ENCODE measurements at regions not wholly inside any gene's neighbourhood (a gene's known extent, or its start where the extent isn't known, plus 50 kb on each side); places are given as distances from the start of the nearest gene placed in this dataset.

DNA sequence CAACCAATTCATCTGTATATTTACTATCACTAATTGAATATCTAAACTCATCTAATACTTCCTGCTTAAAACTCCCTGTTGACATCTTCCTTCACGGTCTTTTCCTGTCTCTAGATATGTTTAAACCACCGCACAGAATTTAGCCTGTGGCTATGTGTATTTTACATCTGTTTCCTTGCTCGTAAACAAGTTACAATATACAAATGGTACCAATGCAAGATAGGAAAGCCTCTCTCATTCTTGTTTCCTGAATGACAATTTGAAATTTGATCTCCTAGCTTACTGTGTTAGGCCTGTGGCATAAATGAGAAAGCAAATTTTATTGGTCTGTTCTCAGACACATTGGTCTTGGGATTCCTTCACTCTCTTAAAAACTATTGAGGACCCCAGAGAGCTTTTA lies 89.7 kb upstream of the PCDH7 start (continued):
- TF ChIP-seq SYNCRIP (IDR thresholded peaks at IDR 0.05; ENCODE audit: insufficient read depth, low read depth, low read length) (no peak), RFXAP (CRISPR knock-in tag; IDR thresholded peaks at IDR 0.05; ENCODE audit: borderline replicate concordance) (no peak)

DNA sequence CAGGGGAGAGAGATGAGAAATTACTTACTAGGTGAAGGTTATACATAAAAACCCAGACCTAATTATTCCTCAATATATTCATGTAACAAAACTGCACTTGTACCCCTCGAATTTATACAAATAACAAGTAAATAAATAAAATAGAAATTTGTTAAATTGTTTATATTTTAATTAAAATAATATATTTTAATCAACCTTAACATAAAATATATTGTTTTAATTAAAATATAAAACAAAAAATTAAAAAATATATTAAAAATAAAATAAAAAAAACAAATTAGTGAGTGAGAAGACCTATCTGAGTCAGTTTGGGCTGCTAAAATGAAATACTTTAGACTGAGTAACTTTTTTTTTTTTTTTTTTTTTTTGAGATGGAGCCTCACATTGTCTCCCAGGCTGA lies 87.4 kb upstream of the PCDH7 start:
- Histone ChIP-seq H4K20me1 (ENCODE audit: insufficient read depth, low read length) (no peaks in the 10 kb centered on the region), H3K4me3 (replicated peaks in 1 of 3; ENCODE audit: insufficient read depth in 1 of 3, low read depth in 2 of 3, low read length in 3 of 3) (no peak overlapping the region), H3K9ac (ENCODE audit: insufficient read depth, low read depth, low read length) (no peak overlapping the region), H3K27me3 (ENCODE audit: control insufficient read depth in 1 of 2, insufficient read depth in 2 of 2, low read length in 2 of 2) (no peaks in the 10 kb centered on the region), H3K79me2 (ENCODE audit: insufficient read depth, low read length) (no peaks in the 10 kb centered on the region), H3K4me2 (ENCODE audit: low read depth, low read length) (no peak overlapping the region), H3K27ac (ENCODE audit: extremely low read length, insufficient read depth, low read length) (no peak overlapping the region), H3K36me3 (replicated peaks in 1 of 2; ENCODE audit: control insufficient read depth in 1 of 2, insufficient read depth in 2 of 2, low read length in 2 of 2) (no peaks in the 10 kb centered on the region), H2AFZ (ENCODE audit: low read length) (no peak overlapping the region), H3K9me3 (ENCODE audit: low read length) (peaks cover 57% of the 10 kb centered on the region), H3K4me1 (ENCODE audit: insufficient read depth, low read length) (no peaks in the 10 kb centered on the region)
- WGBS (ENCODE audit: low lambda C conversion rate): 4% methylated on average over 1 of the region's 1 CpG
- no peak for FAIRE-seq
- in situ Hi-C loops (cut with HindIII; ENCODE audit: extremely low pct_ligation_motif_present, low pct_unique_long_range_greater_than_20kb): no loop called here
- ChIA-PET CTCF (ENCODE audit: low intra/inter-chr PET ratio, low total read pairs) (no interaction called here), POLR2A (no interaction called here)
- TF ChIP-seq, protein P1, sequence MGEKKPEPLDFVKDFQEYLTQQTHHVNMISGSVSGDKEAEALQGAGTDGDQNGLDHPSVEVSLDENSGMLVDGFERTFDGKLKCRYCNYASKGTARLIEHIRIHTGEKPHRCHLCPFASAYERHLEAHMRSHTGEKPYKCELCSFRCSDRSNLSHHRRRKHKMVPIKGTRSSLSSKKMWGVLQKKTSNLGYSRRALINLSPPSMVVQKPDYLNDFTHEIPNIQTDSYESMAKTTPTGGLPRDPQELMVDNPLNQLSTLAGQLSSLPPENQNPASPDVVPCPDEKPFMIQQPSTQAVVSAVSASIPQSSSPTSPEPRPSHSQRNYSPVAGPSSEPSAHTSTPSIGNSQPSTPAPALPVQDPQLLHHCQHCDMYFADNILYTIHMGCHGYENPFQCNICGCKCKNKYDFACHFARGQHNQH (CRISPR knock-in tag; IDR thresholded peaks at IDR 0.05): no peak
- TF ChIP-seq, protein P2, sequence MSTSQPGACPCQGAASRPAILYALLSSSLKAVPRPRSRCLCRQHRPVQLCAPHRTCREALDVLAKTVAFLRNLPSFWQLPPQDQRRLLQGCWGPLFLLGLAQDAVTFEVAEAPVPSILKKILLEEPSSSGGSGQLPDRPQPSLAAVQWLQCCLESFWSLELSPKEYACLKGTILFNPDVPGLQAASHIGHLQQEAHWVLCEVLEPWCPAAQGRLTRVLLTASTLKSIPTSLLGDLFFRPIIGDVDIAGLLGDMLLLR (CRISPR knock-in tag; IDR thresholded peaks at IDR 0.05): no peak
- TF ChIP-seq SALL1 (CRISPR knock-in tag; IDR thresholded peaks at IDR 0.05) (no peak), SIX4 (CRISPR knock-in tag; IDR thresholded peaks at IDR 0.05) (no peak), ZNF530 (CRISPR knock-in tag; IDR thresholded peaks at IDR 0.05; ENCODE audit: low read depth) (no peak)
- TF ChIP-seq, protein P3, sequence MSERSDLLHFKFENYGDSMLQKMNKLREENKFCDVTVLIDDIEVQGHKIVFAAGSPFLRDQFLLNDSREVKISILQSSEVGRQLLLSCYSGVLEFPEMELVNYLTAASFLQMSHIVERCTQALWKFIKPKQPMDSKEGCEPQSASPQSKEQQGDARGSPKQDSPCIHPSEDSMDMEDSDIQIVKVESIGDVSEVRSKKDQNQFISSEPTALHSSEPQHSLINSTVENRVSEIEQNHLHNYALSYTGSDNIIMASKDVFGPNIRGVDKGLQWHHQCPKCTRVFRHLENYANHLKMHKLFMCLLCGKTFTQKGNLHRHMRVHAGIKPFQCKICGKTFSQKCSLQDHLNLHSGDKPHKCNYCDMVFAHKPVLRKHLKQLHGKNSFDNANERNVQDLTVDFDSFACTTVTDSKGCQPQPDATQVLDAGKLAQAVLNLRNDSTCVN (CRISPR knock-in tag; IDR thresholded peaks at IDR 0.05; ENCODE audit: borderline replicate concordance): no peak
- TF ChIP-seq, protein P4, sequence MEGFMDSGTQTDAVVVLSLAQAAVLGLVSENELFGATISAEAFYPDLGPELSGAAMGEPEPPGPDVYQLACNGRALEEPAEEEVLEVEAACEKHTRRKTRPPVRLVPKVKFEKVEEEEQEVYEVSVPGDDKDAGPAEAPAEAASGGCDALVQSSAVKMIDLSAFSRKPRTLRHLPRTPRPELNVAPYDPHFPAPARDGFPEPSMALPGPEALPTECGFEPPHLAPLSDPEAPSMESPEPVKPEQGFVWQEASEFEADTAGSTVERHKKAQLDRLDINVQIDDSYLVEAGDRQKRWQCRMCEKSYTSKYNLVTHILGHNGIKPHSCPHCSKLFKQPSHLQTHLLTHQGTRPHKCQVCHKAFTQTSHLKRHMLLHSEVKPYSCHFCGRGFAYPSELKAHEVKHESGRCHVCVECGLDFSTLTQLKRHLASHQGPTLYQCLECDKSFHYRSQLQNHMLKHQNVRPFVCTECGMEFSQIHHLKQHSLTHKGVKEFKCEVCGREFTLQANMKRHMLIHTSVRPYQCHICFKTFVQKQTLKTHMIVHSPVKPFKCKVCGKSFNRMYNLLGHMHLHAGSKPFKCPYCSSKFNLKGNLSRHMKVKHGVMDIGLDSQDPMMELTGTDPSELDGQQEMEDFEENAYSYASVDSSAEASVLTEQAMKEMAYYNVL (CRISPR knock-in tag; IDR thresholded peaks at IDR 0.05; ENCODE audit: borderline replicate concordance): no peak
- no peak for ATAC-seq
- BruUV-seq (replicated peaks): no TSS peak
- intact Hi-C loops (cut with micrococcal nuclease; ENCODE audit: unreplicated experiment): no loop called here
- DNase-seq (ENCODE audit: low spot score): no peak
